ENCODE measurements at regions not wholly inside any gene's neighbourhood (a gene's known extent, or its start where the extent isn't known, plus 50 kb on each side); places are given as distances from the start of the nearest gene placed in this dataset.
A peak's percentile ranks its signal among the peaks of the same experiment; 100 is the strongest.

DNA sequence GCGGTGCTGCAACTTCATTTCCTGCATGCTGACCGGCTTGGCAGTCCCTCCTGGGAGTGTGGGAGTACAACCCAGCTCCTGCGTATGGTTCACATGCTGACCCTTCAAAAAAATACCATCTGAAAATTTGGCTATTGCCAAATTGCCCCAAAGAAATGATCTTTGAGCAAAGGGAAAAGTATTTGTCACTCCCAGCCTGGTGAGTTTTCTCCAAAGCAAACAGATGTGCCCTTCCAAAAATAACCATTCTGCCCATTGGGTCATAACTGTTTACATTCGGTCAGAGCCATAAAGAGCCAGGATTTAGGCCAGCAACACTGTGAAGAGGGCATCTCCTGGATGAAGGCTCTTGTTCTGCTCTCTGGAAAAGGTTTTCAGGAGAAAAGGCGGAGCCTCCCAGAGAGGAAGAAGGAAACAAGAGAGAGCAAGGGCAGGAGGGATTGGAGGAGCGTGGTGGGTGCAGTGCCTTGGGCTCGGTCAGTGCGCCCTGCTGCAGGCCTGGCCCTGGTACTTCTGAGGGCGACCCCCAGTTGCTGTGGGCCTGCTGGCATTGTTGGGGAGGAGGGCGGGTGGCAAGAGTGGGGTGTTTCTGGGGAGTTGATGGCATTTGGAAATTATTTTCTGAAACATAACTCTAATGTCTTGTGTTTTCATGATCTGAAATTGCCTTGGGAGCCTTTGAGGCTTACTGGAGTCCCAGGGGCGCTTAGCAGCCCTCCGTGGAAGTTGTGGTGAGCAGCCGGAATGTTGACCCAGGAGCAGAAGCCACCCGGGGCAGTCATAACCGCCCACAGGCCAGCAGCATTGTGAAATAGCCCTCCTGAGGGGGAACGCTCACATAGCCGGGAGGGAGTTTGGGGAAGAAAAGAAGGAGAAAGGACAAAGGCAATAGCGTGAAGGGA lies 248.4 kb downstream of the MYLK4 start:
- no peaks in the 10 kb centered on the region for H3K9me2 ChIP-seq (ENCODE audit: insufficient read depth)
- ChIA-PET CTCF (no interaction called here), POLR2A (ENCODE audit: unreplicated experiment) (interaction anchor here (0.6 kb wide), 1 partner anchor 76 kb away, joined by 5 read pairs; no protein-coding TSS in a partner anchor)
- no peaks in the 10 kb centered on the region for H3K9me3 ChIP-seq (ENCODE audit: insufficient read depth, low read depth)
- no peak for DNase-seq
- intact Hi-C loops (cut with micrococcal nuclease; ENCODE audit: unreplicated experiment): no loop called here
- no peak overlapping the region for H3K4me2 ChIP-seq
- H4K20me1 ChIP-seq (ENCODE audit: insufficient read depth): no peaks in the 10 kb centered on the region
- no peak for TF ChIP-seq EZH2 (IDR thresholded peaks at IDR 0.05; ENCODE audit: low read depth)
- TF ChIP-seq, protein P1, sequence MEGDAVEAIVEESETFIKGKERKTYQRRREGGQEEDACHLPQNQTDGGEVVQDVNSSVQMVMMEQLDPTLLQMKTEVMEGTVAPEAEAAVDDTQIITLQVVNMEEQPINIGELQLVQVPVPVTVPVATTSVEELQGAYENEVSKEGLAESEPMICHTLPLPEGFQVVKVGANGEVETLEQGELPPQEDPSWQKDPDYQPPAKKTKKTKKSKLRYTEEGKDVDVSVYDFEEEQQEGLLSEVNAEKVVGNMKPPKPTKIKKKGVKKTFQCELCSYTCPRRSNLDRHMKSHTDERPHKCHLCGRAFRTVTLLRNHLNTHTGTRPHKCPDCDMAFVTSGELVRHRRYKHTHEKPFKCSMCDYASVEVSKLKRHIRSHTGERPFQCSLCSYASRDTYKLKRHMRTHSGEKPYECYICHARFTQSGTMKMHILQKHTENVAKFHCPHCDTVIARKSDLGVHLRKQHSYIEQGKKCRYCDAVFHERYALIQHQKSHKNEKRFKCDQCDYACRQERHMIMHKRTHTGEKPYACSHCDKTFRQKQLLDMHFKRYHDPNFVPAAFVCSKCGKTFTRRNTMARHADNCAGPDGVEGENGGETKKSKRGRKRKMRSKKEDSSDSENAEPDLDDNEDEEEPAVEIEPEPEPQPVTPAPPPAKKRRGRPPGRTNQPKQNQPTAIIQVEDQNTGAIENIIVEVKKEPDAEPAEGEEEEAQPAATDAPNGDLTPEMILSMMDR (conservative IDR thresholded peaks at IDR 0.05): no peak
- H3K4me1 ChIP-seq (replicated peaks; ENCODE audit: insufficient read depth): peaks cover 25% of the 10 kb centered on the region
- no peaks in the 10 kb centered on the region for H3K79me2 ChIP-seq (ENCODE audit: low read depth)
- no peaks in the 10 kb centered on the region for H3K36me3 ChIP-seq (ENCODE audit: low read depth)
- no peaks in the 10 kb centered on the region for H3K27me3 ChIP-seq (ENCODE audit: insufficient read depth, low read depth)
- BruUV-seq (replicated peaks): no TSS peak
- no peak overlapping the region for H3K4me3 ChIP-seq
- peak overlapping the region; percentile 9; the same call in 1 of the 2 replicates for H3K27ac ChIP-seq
- peaks cover 9% of the 10 kb centered on the region for H3F3A ChIP-seq (ENCODE audit: insufficient read depth, low read depth)
- H2AFZ ChIP-seq: no peak overlapping the region

DNA sequence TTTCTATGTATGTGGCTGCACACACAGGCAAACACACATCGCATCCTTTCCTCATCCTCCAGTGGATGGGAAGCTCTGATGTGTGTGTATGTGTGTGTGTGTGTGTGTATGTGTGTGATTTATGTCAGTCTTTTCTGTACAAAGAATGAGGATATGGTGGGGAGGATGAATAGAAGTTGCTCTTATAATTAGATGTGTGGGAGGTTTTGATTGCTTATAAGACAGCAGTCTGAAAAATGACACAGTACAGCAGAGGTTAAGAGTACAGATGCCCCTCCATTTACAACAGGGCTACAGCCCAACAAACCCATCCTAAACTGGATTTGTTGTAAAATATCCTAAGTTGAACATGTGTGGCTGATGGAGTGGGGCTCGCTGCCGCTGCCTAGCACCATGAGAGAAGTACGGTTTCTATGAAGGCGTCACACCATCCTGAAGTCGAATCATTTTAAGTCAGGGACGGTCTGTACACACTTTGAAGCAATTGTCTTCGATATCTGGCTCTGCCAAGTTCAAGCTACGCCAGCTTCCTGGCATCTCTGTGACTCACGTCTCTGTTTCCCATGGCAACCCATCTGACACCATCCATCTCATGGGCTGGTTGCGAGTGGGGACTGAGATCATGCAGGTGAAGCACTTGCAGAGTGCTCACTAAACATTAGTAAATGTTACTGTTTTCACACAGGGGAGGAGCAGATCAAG lies 252.6 kb downstream of the MYLK4 start:
- no peaks in the 10 kb centered on the region for H3K9me3 ChIP-seq (ENCODE audit: insufficient read depth, low read depth)
- peaks cover 16% of the 10 kb centered on the region; the same call in 1 of the 2 replicates for H3K4me1 ChIP-seq (replicated peaks; ENCODE audit: insufficient read depth)
- intact Hi-C loops (cut with micrococcal nuclease; ENCODE audit: unreplicated experiment): no loop called here
- DNase-seq: no peak
- H3K27me3 ChIP-seq (ENCODE audit: insufficient read depth, low read depth): no peaks in the 10 kb centered on the region
- CTCF ChIA-PET: no interaction called here
- POLR2A ChIA-PET (ENCODE audit: unreplicated experiment): no interaction called here
- no TSS peak for BruUV-seq (replicated peaks)
- H3K4me3 ChIP-seq: no peak overlapping the region
- no peak overlapping the region for H2AFZ ChIP-seq
- no peaks in the 10 kb centered on the region for H3K9me2 ChIP-seq (ENCODE audit: insufficient read depth)
- H3K79me2 ChIP-seq (ENCODE audit: low read depth): no peaks in the 10 kb centered on the region
- peaks cover 1% of the 10 kb centered on the region; the same call in 1 of the 2 replicates for H3F3A ChIP-seq (ENCODE audit: insufficient read depth, low read depth)
- no peak overlapping the region for H3K4me2 ChIP-seq
- no peaks in the 10 kb centered on the region for H3K36me3 ChIP-seq (ENCODE audit: low read depth)
- H3K27ac ChIP-seq: no peak overlapping the region
- no peak for TF ChIP-seq EZH2 (IDR thresholded peaks at IDR 0.05; ENCODE audit: low read depth)
- TF ChIP-seq, protein P1 (conservative IDR thresholded peaks at IDR 0.05): no peak
- no peaks in the 10 kb centered on the region for H4K20me1 ChIP-seq (ENCODE audit: insufficient read depth)

DNA sequence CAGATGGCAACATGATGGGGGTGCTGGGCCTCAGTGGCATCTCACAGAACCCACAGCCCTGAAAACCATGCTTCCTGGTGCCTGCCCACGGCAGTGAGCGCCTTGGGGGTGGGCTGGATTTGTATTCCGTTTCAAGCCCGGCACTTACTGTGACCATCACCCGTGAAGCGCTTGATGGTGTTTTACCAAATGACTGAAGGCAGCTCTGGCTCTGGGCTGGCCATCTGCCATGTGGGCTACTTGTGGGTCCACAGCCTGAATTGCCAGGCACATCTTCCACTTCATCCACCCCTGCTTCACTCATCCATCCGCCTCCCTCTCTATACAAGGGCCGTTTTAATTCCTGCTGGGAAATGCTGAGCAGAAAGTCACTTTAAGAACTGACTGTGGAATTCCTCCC lies 250.9 kb upstream of the GMDS start:
- TF ChIP-seq, protein P1 (conservative IDR thresholded peaks at IDR 0.05): no peak
- TF ChIP-seq EZH2 (IDR thresholded peaks at IDR 0.05; ENCODE audit: low read depth): no peak
- no TSS peak for BruUV-seq (replicated peaks)
- no peak overlapping the region for H3K4me3 ChIP-seq
- H2AFZ ChIP-seq: no peak overlapping the region
- ChIA-PET POLR2A (ENCODE audit: unreplicated experiment) (no interaction called here), CTCF (no interaction called here)
- no peaks in the 10 kb centered on the region for H3K9me3 ChIP-seq (ENCODE audit: insufficient read depth, low read depth)
- H3K79me2 ChIP-seq (ENCODE audit: low read depth): no peaks in the 10 kb centered on the region
- H3K27ac ChIP-seq: no peak overlapping the region
- intact Hi-C loops (cut with micrococcal nuclease; ENCODE audit: unreplicated experiment): no loop called here
- no peaks in the 10 kb centered on the region for H3K27me3 ChIP-seq (ENCODE audit: insufficient read depth, low read depth)
- no peaks in the 10 kb centered on the region for H3K4me1 ChIP-seq (replicated peaks; ENCODE audit: insufficient read depth)
- H3K9me2 ChIP-seq (ENCODE audit: insufficient read depth): no peaks in the 10 kb centered on the region
- DNase-seq: no peak
- no peaks in the 10 kb centered on the region for H3F3A ChIP-seq (ENCODE audit: insufficient read depth, low read depth)
- no peaks in the 10 kb centered on the region for H4K20me1 ChIP-seq (ENCODE audit: insufficient read depth)
- H3K4me2 ChIP-seq: no peak overlapping the region
- H3K36me3 ChIP-seq (ENCODE audit: low read depth): no peaks in the 10 kb centered on the region
